ENCODE measurements at regions not wholly inside any gene's neighbourhood (a gene's known extent, or its start where the extent isn't known, plus 50 kb on each side); places are given as distances from the start of the nearest gene placed in this dataset.
"Not testable (repeated sequence)": the region's sequence is repeated elsewhere in the genome, so short reads cannot be mapped to it uniquely, and the experiment has no call there.

GRCh38 chr6:168920289-168920688 lies 333.4 kb downstream of the THBS2 start:
- TF ChIP-seq TAF1 (IDR thresholded peaks at IDR 0.05; ENCODE audit: borderline replicate concordance, low read depth, low read length) (no peak), POLR2AphosphoS5 (IDR thresholded peaks at IDR 0.05; ENCODE audit: low read depth, low read length) (no peak), POLR2A (IDR thresholded peaks at IDR 0.05; ENCODE audit: low read depth, low read length) (no peak)
- DNase-seq (ENCODE audit: insufficient read length) = no peak
- FAIRE-seq = no peak

- TF ChIP-seq POLR2AphosphoS5 (IDR thresholded peaks at IDR 0.05; ENCODE audit: low read depth, low read length) = no peak
- FAIRE-seq (no peak), DNase-seq (ENCODE audit: insufficient read length) (no peak)
Measured at GRCh38 chr6:168919470-168920179, 334.0 kb downstream of the THBS2 start.

GRCh38 chr6:168916576-168917211 lies 337.0 kb downstream of the THBS2 start:
- no peak for TF ChIP-seq POLR2A (IDR thresholded peaks at IDR 0.05; ENCODE audit: low read depth, low read length)
- no peak for TF ChIP-seq POLR2AphosphoS5 (IDR thresholded peaks at IDR 0.05; ENCODE audit: low read depth, low read length)
- TF ChIP-seq TAF1 (IDR thresholded peaks at IDR 0.05; ENCODE audit: borderline replicate concordance, low read depth, low read length) = no peak
- FAIRE-seq (no peak), DNase-seq (ENCODE audit: insufficient read length) (no peak)

- DNase-seq (ENCODE audit: insufficient read length) (no peak), FAIRE-seq (no peak)
- TF ChIP-seq TAF1 (IDR thresholded peaks at IDR 0.05; ENCODE audit: borderline replicate concordance, low read depth, low read length) (no peak), POLR2AphosphoS5 (IDR thresholded peaks at IDR 0.05; ENCODE audit: low read depth, low read length) (no peak)
Measured at GRCh38 chr6:168915855-168916254, 337.8 kb downstream of the THBS2 start.

- DNase-seq (ENCODE audit: insufficient read length) (no peak), FAIRE-seq (no peak)
- TF ChIP-seq TAF1 (IDR thresholded peaks at IDR 0.05; ENCODE audit: borderline replicate concordance, low read depth, low read length) (no peak), POLR2A (IDR thresholded peaks at IDR 0.05; ENCODE audit: low read depth, low read length) (no peak), POLR2AphosphoS5 (IDR thresholded peaks at IDR 0.05; ENCODE audit: low read depth, low read length) (no peak)
Measured at GRCh38 chr6:168915242-168915641, 338.4 kb downstream of the THBS2 start.

GRCh38 chr6:168913866-168914469 lies 339.7 kb downstream of the THBS2 start:
- FAIRE-seq = no peak
- DNase-seq (ENCODE audit: insufficient read length) = no peak
- TF ChIP-seq TAF1 (IDR thresholded peaks at IDR 0.05; ENCODE audit: borderline replicate concordance, low read depth, low read length) = no peak
- TF ChIP-seq POLR2A (IDR thresholded peaks at IDR 0.05; ENCODE audit: low read depth, low read length) = no peak
- TF ChIP-seq POLR2AphosphoS5 (IDR thresholded peaks at IDR 0.05; ENCODE audit: low read depth, low read length) = no peak

- DNase-seq (ENCODE audit: insufficient read length); FAIRE-seq: not testable (repeated sequence)
Measured at GRCh38 chr6:168913231-168913865, 340.3 kb downstream of the THBS2 start.

GRCh38 chr6:168909288-168909687 lies 344.4 kb downstream of the THBS2 start:
- DNase-seq (ENCODE audit: insufficient read length) (no peak), FAIRE-seq (no peak)
- no peak for TF ChIP-seq TAF1 (IDR thresholded peaks at IDR 0.05; ENCODE audit: borderline replicate concordance, low read depth, low read length)

- FAIRE-seq = no peak
- TF ChIP-seq POLR2AphosphoS5 (IDR thresholded peaks at IDR 0.05; ENCODE audit: low read depth, low read length) (no peak), POLR2A (IDR thresholded peaks at IDR 0.05; ENCODE audit: low read depth, low read length) (no peak), TAF1 (IDR thresholded peaks at IDR 0.05; ENCODE audit: borderline replicate concordance, low read depth, low read length) (no peak)
- DNase-seq (ENCODE audit: insufficient read length) = no peak
Measured at GRCh38 chr6:168908887-168909286, 344.8 kb downstream of the THBS2 start.

- TF ChIP-seq POLR2A (IDR thresholded peaks at IDR 0.05; ENCODE audit: low read depth, low read length) (no peak), POLR2AphosphoS5 (IDR thresholded peaks at IDR 0.05; ENCODE audit: low read depth, low read length) (no peak), TAF1 (IDR thresholded peaks at IDR 0.05; ENCODE audit: borderline replicate concordance, low read depth, low read length) (no peak)
- DNase-seq (ENCODE audit: insufficient read length) = no peak
- no peak for FAIRE-seq
Measured at GRCh38 chr6:168908166-168908565, 345.5 kb downstream of the THBS2 start.

GRCh38 chr6:168906391-168906790 lies 347.3 kb downstream of the THBS2 start:
- no peak for DNase-seq (ENCODE audit: insufficient read length)
- TF ChIP-seq POLR2A (IDR thresholded peaks at IDR 0.05; ENCODE audit: low read depth, low read length) (no peak), TAF1 (IDR thresholded peaks at IDR 0.05; ENCODE audit: borderline replicate concordance, low read depth, low read length) (no peak), POLR2AphosphoS5 (IDR thresholded peaks at IDR 0.05; ENCODE audit: low read depth, low read length) (no peak)

GRCh38 chr6:168905451-168906090 lies 348.1 kb downstream of the THBS2 start:
- DNase-seq (ENCODE audit: insufficient read length) (no peak), FAIRE-seq (no peak)
- TF ChIP-seq POLR2AphosphoS5 (IDR thresholded peaks at IDR 0.05; ENCODE audit: low read depth, low read length) (no peak), POLR2A (IDR thresholded peaks at IDR 0.05; ENCODE audit: low read depth, low read length) (no peak), TAF1 (IDR thresholded peaks at IDR 0.05; ENCODE audit: borderline replicate concordance, low read depth, low read length) (no peak)

More at GRCh38 chr6:168906391-168906790, 347.3 kb downstream of the THBS2 start:
- FAIRE-seq = no peak

All from GM12892 (cell line).